SIG-M5 treated with dmso at 0.1 percent for 504 hours (cell line): ENCODE measurements at regions not wholly inside any gene's neighbourhood (a gene's known extent, or its start where the extent isn't known, plus 50 kb on each side); places are given as distances from the start of the nearest gene placed in this dataset.

Experiments
- DNase-seq: peaks from one replicate; lab custom pipeline; 2025; ENCODE audit not compliant: unreplicated experiment; lab: John Stamatoyannopoulos, UW

- DNase-seq, result no peak
Measured at GRCh38 chr7:32273297-32273696, 203.1 kb upstream of the PDE1C start.

DNA sequence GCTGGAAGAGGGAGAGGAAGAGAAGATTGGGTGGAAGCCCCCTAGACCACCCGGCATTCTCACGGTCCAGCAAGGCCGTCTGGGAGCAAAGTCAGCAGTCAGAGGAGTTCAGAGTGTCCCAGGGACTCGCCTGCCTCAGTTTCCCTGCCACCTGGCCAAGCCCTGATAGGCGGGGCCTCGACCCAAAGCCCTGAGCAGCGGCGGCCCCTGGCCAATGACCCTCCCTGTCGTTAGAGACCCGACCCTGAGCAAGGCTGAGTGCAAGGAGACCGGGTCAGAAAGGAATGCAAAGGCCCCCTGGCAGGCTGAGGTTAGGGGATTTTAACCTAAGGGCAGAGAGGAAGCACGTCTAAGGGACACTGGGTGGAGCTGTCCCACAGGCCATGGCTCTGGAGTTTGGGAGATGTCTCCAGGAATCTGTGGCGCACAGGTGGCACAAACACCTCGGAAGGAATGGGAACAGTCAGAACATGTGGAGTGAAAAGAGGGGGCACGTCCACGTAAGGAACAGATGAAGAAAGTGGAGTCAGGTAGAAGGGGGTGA, 196.8 kb upstream of the PDE1C start:
- no peak for DNase-seq

- no peak for DNase-seq
Measured at GRCh38 chr7:32264702-32265284, 194.6 kb upstream of the PDE1C start.

DNA sequence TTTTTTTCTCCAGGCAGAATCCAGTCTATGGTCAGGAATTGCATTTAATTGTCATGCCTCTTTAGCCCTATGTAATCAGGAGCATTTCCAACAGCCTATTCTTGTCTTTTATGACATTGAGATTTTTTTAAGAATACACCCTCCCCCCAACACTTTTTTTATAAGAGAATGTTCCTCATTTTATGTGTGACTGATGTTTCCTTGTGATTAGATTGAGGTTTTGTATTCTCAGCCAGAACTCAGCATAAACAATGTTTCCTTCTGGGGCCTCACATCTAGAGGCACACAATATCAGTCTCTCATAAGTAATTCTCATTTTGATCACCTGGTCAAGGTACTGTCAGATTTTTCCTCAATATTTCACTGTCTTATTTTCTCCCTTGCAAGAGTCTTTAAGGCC, 193.4 kb upstream of the PDE1C start:
- DNase-seq, result no peak

GRCh38 chr7:32262315-32262714, 192.1 kb upstream of the PDE1C start:
- DNase-seq, result no peak

DNA sequence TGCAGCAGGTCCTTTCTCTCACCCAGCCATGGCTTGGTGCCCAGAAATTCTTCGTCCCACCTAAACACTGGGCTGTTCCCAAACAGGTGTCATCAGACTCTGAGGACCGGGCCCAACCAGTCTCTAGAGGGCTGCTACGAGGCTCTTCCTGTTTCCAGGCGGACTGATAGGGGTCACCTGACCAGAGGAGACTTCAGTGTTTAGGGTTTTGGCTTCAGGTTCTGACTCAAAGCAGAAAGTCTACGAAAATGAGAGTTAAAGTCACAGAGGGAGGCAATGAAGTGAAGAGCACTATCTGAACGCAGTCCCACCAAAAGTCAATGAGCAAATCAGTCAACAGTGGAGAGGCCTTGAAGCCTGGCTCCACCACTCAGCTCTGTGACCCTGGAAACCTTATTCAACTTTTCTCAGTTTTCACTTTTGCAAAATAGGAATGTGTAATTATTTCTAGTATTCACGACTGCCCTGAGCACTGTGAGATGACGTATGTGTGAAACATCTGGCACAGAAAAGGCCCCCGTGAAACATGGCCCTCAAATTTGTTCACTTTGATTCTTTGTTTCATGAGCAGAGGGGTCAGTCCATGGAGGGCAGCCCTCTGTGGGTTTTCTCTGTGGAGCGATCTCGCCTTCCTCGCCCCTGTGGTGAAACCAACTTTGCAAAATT, 189.9 kb upstream of the PDE1C start:
- DNase-seq, result no peak

GRCh38 chr7:32258265-32258664, 188.1 kb upstream of the PDE1C start:
- no peak for DNase-seq

DNA sequence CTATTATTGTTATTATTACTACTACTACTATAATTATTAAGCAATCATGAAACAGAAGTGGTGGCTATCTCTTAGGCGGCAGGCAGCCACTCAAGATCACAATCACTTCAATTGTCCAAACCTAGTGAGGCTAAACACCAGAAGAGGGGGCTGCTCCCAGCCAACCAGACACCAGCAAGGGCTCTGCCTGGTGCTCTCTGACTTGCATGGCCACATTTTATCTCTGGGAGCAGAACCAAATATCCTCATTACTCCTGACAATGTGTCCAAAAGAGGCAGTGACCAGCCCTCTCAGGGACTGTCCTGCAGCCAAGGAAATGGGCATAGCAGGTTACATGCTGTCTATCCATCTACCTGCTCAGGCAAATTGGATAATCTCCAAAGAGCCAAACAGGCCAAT, 187.4 kb upstream of the PDE1C start:
- DNase-seq, result no peak

GRCh38 chr7:32256811-32257210, 186.6 kb upstream of the PDE1C start:
- DNase-seq, result no peak

- DNase-seq, result no peak
Measured at GRCh38 chr7:32256376-32256775, 186.2 kb upstream of the PDE1C start.

GRCh38 chr7:32255036-32255435, 184.8 kb upstream of the PDE1C start:
- no peak for DNase-seq

DNA sequence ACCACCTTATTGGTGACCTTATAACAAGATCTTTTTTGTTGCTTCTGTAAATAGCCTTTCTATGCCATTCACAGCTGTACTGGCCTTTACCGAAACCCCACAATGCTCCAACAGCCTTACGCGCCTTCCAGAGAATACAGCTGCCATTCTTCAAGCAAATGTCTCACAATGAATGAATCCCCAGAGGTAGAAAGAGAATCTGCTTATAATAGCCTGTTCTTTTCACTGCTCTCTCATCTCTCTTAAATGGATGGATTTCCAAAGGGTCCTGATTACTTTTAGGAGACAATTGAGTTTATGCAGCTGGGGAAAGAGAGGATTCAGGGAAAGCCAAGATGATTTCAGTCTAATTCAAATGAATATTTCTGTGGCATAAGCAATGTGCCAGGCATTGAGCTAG, 183.1 kb upstream of the PDE1C start:
- DNase-seq, result no peak

DNA sequence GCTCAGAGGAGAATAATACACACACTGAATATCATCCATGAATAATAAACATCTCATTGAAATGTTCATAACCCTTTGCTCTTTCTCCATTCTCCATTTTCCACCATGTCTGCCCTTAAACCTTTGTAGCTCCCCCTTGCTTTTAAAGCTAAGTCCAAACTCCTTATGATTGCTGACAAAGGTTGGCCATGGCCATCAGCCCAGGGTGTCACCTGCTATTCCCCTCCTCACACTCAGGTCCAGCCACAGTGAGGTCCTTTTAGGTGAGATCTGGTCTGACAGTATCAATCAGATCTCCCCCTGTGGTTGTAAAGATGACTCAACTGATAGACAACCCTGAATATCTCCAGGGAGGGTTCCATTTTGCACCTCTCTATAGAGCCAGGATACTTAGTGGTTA, 181.5 kb upstream of the PDE1C start:
- no peak for DNase-seq

DNA sequence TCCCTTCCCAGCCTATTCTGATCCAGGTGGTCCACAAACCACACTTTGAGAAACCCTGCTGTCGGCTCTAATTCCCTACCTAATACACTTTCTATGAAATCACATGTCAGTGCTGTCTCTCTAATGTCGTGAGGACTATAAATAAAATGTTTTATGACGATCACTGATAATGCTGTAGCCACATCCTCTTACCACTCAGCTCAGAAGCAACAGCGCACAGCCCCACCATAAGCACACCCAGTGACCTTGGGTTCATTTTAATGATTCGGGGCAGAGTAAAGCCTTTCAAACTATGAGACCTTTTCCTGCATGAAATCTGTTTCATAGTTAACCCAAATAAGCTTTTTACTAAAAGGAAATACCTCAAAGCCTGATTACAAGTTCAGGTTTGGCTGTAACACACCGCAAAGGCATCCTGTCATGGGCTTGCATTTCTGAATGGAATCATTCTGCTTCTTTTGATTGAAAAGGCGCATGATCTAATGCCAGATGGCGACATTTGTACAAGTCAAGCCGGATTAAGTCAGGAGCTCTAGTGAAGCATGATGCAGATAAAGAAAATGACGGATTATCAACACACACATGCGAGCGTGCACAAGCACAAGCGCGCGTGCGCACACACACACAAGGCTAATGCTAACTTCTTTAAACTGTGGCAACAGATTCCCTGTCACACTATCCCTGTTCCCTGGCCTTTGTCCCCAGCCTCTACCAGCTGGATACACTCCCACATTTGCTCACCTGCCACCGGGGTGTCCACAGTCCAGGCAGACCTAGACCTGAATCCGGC, 180.5 kb upstream of the PDE1C start:
- no peak for DNase-seq

DNA sequence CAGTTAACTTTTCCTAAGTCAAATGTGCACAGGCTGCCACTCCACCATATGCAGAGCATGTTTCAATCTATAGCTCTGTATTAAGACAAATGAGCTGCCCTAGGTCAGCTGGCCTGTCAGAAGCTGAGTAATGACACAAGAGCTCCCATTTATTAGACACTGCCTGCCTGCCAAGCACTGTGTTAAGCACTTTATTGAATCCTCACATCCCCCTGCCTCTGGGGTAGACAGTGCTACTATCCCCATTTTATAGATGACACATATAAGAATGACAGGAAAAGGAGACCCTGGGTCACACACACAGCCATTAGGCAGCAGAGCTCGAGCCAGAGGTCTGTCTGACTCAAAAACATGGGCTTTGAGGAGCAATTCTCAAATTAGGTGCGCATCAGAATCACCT, 179.8 kb upstream of the PDE1C start:
- DNase-seq, result no peak

DNA sequence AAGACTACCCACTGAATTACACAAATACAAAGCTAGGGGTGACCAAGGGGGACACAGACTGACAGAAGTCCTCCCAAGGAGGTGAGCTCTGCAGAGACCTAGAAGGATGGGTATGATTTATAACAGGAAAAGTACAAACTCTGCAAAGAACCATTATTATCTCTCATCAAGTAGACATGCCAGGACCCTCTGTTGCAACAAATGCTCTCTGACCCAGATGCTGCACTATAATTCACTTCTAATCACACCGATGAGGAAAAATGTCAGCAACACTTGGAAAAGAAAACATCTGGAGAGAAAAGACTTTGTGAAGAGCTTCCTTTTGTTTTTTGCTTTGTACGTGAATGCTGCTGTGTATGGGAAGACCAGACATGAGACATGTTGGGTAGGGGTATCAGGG, 178.3 kb upstream of the PDE1C start:
- DNase-seq, result no peak

DNA sequence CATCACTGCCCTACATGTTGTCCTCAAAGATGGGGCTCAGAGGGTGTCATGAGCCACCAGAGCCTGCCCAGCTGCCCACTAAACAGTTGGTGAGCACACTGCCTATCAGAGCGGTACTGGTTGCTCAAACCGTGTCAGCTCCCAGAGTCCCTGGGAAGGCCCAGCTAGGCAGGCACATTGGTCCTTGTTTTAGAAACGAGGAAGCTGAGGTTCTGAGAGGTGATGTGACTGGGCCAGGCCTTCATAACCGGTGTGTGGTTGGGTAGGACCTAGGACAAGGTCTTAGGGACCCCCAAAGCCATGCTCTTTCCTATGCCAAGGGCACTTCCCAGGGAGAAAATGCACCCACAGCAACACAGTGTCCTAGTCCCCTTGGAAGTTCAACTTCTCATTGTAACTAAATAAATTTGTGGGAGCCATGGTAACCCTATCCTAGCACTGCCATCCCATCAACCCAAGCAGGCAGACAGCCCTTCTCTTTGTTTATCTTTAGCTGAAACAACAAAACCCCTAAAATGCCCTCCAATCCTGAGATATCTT, 174.7 kb upstream of the PDE1C start:
- no peak for DNase-seq

- DNase-seq, result no peak
Measured at GRCh38 chr7:32243687-32244290, 173.6 kb upstream of the PDE1C start.

GRCh38 chr7:32242436-32242835, 172.2 kb upstream of the PDE1C start:
- no peak for DNase-seq

DNA sequence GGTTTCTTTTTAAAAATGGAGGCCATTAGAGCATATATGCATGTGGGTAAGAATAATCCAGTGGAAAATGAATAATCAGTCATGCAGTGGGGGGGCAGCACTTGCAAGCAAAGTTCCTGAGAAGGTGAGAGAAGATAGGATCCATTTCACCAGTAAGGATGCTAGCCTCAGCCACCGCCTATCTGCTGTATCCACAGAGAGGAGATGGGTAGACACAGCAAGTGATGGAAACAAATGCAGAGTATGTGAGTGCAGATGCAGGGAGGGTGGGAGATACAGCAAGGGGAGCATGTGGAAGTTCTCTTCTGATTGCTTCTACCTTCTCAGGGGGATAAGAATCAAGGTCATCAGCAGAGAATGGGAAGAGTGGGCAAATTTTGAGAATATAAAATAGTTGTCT, 171.4 kb upstream of the PDE1C start:
- no peak for DNase-seq

DNA sequence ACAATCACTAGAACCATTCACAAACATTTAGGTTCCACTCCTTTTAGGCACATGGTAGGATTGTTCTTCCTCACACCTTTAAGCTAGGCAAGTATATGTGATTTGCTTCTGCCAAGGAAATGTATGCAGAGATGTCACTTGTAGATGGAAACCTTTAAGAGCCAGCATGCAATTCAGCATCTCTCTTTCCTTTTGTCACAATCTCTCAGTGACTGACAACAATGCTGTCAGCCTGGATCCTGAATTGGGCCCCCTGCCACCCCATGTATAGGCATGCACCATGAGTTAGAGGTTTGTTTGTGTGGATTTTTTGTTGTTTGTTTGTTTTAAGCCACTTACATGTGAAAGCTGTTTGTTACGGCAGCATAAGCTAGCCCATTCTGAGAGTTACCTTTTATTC, 169.6 kb upstream of the PDE1C start:
- DNase-seq, result no peak
